ENCODE measurements at regions not wholly inside any gene's neighbourhood (a gene's known extent, or its start where the extent isn't known, plus 50 kb on each side); places are given as distances from the start of the nearest gene placed in this dataset.
A peak's percentile ranks its signal among the peaks of the same experiment; 100 is the strongest.

DNA sequence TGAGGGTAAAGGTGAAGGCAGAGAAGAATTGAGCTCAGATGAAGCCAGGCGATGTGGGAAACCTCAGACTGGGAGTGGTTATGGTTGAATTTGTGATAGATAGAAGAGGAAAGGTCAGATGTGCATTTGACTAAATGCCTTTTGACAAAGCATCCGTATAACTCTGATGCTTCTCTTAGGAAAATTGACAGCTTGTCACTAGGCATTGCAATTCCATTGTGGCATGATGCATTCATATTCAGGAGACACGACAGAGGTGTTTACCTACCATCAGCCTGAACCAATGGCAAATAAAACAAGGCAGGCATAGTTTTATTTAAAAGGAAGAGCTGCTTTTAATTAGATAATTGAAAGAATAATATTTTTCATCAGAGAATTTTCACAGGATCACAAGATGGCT is 325.1 kb upstream of the IGFBP7 start:
- no TSS peak for BruUV-seq (replicated peaks)
- CTCF ChIA-PET, result no interaction called here
- H3K27me3 Mint-ChIP-seq (ENCODE audit: unreplicated experiment), result peaks cover 21% of the 10 kb centered on the region
- no peaks in the 10 kb centered on the region for H3K4me1 Mint-ChIP-seq (ENCODE audit: low read depth, unreplicated experiment)
- intact Hi-C loops (cut with micrococcal nuclease; ENCODE audit: unreplicated experiment), result no loop called here
- TF ChIP-seq, protein P1, sequence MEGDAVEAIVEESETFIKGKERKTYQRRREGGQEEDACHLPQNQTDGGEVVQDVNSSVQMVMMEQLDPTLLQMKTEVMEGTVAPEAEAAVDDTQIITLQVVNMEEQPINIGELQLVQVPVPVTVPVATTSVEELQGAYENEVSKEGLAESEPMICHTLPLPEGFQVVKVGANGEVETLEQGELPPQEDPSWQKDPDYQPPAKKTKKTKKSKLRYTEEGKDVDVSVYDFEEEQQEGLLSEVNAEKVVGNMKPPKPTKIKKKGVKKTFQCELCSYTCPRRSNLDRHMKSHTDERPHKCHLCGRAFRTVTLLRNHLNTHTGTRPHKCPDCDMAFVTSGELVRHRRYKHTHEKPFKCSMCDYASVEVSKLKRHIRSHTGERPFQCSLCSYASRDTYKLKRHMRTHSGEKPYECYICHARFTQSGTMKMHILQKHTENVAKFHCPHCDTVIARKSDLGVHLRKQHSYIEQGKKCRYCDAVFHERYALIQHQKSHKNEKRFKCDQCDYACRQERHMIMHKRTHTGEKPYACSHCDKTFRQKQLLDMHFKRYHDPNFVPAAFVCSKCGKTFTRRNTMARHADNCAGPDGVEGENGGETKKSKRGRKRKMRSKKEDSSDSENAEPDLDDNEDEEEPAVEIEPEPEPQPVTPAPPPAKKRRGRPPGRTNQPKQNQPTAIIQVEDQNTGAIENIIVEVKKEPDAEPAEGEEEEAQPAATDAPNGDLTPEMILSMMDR (IDR thresholded peaks at IDR 0.05; ENCODE audit: unreplicated experiment), result no peak
- no peaks in the 10 kb centered on the region for H3K36me3 Mint-ChIP-seq (ENCODE audit: insufficient read depth, unreplicated experiment)
- no peaks in the 10 kb centered on the region for H3K9me3 Mint-ChIP-seq (ENCODE audit: low read depth, unreplicated experiment)
- no peak for DNase-seq
- H3K4me3 Mint-ChIP-seq (ENCODE audit: low read depth, unreplicated experiment), result no peak overlapping the region
- H3K27ac Mint-ChIP-seq (ENCODE audit: unreplicated experiment), result no peak overlapping the region

DNA sequence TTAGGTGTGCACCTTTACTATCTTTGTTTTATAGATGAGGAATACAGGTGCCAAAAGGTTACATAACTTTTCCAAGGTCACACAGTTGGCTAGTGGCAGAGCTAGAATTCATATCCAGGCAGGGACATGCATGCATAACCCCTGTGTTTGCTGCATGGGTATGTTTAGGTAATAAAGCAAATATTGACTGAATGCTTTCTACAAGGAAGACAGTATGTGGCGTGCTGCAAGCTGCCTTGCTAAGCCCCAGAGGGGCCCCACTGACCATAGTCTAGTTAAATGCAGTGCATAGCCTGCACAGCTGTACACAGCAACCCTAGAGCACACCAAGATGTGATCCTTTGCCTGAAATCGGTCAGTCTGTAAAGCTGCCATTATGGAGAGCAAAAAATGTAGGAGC is 320.5 kb upstream of the IGFBP7 start:
- TF ChIP-seq, protein P1 (IDR thresholded peaks at IDR 0.05; ENCODE audit: unreplicated experiment), result no peak
- Mint-ChIP-seq H3K27ac (ENCODE audit: unreplicated experiment) (no peak overlapping the region), H3K27me3 (ENCODE audit: unreplicated experiment) (peaks cover 9% of the 10 kb centered on the region), H3K9me3 (ENCODE audit: low read depth, unreplicated experiment) (no peaks in the 10 kb centered on the region), H3K4me1 (ENCODE audit: low read depth, unreplicated experiment) (no peaks in the 10 kb centered on the region), H3K36me3 (ENCODE audit: insufficient read depth, unreplicated experiment) (no peaks in the 10 kb centered on the region), H3K4me3 (ENCODE audit: low read depth, unreplicated experiment) (no peak overlapping the region)
- DNase-seq, result no peak
- BruUV-seq (replicated peaks), result no TSS peak
- CTCF ChIA-PET, result no interaction called here
- intact Hi-C loops (cut with micrococcal nuclease; ENCODE audit: unreplicated experiment), result no loop called here

DNA sequence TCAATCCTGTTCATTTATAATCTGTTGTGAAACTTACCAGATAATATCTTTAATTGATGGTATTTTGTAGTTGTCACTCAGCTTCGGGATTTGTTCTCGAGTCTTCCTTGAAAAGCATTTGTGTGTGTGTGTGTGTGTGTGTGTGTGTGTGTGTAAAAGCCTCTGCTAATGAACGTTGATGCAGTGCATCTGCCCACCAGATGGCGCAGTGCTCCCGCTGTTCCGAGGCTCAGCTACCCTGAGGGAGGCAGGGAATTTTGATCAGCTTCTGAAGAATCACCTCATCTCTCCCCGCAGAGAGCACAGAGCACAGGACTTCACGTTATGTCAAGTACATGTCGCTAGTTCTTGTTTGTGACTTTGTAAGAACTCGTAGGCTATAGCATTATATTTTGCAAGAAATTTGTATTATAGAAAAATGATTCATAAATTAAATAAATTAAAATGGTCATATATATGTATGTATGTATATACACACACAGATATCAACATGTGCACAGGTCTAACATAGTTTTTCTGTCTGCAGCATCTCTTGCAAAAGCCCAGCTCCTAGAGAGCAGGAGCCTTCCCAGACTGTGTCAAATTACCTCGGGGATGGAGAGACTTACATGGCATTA is 316.7 kb upstream of the IGFBP7 start:
- H3K27ac Mint-ChIP-seq (ENCODE audit: unreplicated experiment), result no peak overlapping the region
- DNase-seq, result peak; percentile 52
- peaks cover under 1% of the 10 kb centered on the region for H3K9me3 Mint-ChIP-seq (ENCODE audit: low read depth, unreplicated experiment)
- H3K4me1 Mint-ChIP-seq (ENCODE audit: low read depth, unreplicated experiment), result no peaks in the 10 kb centered on the region
- no TSS peak for BruUV-seq (replicated peaks)
- intact Hi-C loops (cut with micrococcal nuclease; ENCODE audit: unreplicated experiment), result loop anchor here (10.0 kb wide), 2 partner anchors 262 to 392 kb away; no protein-coding TSS in a partner anchor
- TF ChIP-seq, protein P1 (IDR thresholded peaks at IDR 0.05; ENCODE audit: unreplicated experiment), result no peak
- H3K27me3 Mint-ChIP-seq (ENCODE audit: unreplicated experiment), result no peaks in the 10 kb centered on the region
- CTCF ChIA-PET, result interaction anchor here (0.6 kb wide), 1 partner anchor 9 kb away, joined by 3 read pairs; no protein-coding TSS in a partner anchor
- H3K36me3 Mint-ChIP-seq (ENCODE audit: insufficient read depth, unreplicated experiment), result no peaks in the 10 kb centered on the region
- no peak overlapping the region for H3K4me3 Mint-ChIP-seq (ENCODE audit: low read depth, unreplicated experiment)

DNA sequence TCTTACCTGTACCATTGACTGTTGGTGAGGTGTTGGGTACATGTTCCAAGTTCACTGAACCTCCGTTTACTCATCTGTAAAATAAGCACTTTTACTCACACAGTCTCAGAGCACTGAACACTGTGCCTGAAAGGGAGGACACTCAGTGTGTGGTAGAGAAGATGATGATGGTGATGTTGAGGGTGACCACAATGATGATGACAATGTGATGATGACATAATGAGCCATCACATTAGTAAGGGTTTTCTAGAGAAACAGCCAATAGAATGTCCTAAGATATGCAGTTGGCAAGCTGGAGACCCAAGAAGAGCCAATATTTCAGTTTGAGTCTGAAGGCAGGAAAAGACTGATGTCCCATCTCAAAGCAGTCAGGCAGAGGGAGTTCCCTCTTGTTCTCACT is 315.4 kb upstream of the IGFBP7 start:
- CTCF ChIA-PET, result no interaction called here
- Mint-ChIP-seq H3K36me3 (ENCODE audit: insufficient read depth, unreplicated experiment) (no peaks in the 10 kb centered on the region), H3K27me3 (ENCODE audit: unreplicated experiment) (no peaks in the 10 kb centered on the region), H3K9me3 (ENCODE audit: low read depth, unreplicated experiment) (peaks cover 3% of the 10 kb centered on the region), H3K4me1 (ENCODE audit: low read depth, unreplicated experiment) (no peaks in the 10 kb centered on the region), H3K27ac (ENCODE audit: unreplicated experiment) (no peak overlapping the region), H3K4me3 (ENCODE audit: low read depth, unreplicated experiment) (no peak overlapping the region)
- TF ChIP-seq, protein P1 (IDR thresholded peaks at IDR 0.05; ENCODE audit: unreplicated experiment), result no peak
- BruUV-seq (replicated peaks), result no TSS peak
- DNase-seq, result no peak
- intact Hi-C loops (cut with micrococcal nuclease; ENCODE audit: unreplicated experiment), result loop anchor here (10.0 kb wide), 2 partner anchors 261 to 391 kb away; no protein-coding TSS in a partner anchor

All from Calu3 (cell line).